Hepatocyte (in vitro differentiated cells): ENCODE measurements at regions not wholly inside any gene's neighbourhood (a gene's known extent, or its start where the extent isn't known, plus 50 kb on each side); places are given as distances from the start of the nearest gene placed in this dataset.

Experiments
- DNase-seq: peaks from one replicate; pipeline ENCODE4 v3.0.0-alpha.2; 2016; ENCODE audit warnings: low spot score
- H2AFZ ChIP-seq: fragments of 200-600 bp; sonication (generic); 2 replicates; pipeline ENCODE4 v1.6.0; 2016; ENCODE audit warnings: antibody characterized with exemption, mild to moderate bottlenecking
- H3K27ac ChIP-seq: fragments of 200-600 bp; sonication (generic); 2 replicates; pipeline ENCODE4 v1.5.1; 2016; ENCODE audit warnings: mild to moderate bottlenecking
- H3K27me3 ChIP-seq: fragments of 200-600 bp; sonication (generic); 2 replicates; pipeline ENCODE4 v1.6.1; 2016
- H3K36me3 ChIP-seq: fragments of 200-600 bp; sonication (generic); replicated peaks from 2 replicates; pipeline ENCODE4 v1.5.1; 2016; ENCODE audit warnings: low read depth; ENCODE audit not compliant: insufficient read depth
- H3K4me1 ChIP-seq: fragments of 200-600 bp; sonication (generic); 2 replicates; pipeline ENCODE4 v1.5.1; 2016; ENCODE audit warnings: mild to moderate bottlenecking, moderate library complexity; ENCODE audit not compliant: insufficient read depth
- H3K4me2 ChIP-seq: fragments of 200-600 bp; sonication (generic); 2 replicates; pipeline ENCODE4 v1.6.0; 2016
- H3K4me3 ChIP-seq: fragments of 200-600 bp; sonication (generic); 2 replicates; pipeline ENCODE4 v1.5.1; 2016; ENCODE audit warnings: mild to moderate bottlenecking
- H3K79me2 ChIP-seq: fragments of 200-600 bp; sonication (generic); 2 replicates; pipeline ENCODE4 v1.6.0; 2017; ENCODE audit warnings: mild to moderate bottlenecking
- H3K9me2 ChIP-seq: fragments of 200-600 bp; sonication (generic); replicated peaks from 2 replicates; pipeline ENCODE4 v1.6.0; 2017; ENCODE audit warnings: mild to moderate bottlenecking; ENCODE audit not compliant: insufficient read depth
- H3K9me3 ChIP-seq: fragments of 200-600 bp; sonication (generic); 2 replicates; pipeline ENCODE4 v1.5.1; 2016; ENCODE audit warnings: low read depth, mild to moderate bottlenecking
- H4K20me1 ChIP-seq: fragments of 200-600 bp; sonication (generic); 2 replicates; pipeline ENCODE4 v1.6.0; 2016; ENCODE audit warnings: mild to moderate bottlenecking; ENCODE audit not compliant: insufficient read depth, poor library complexity, severe bottlenecking
- CTCF ChIP-seq: fragments of 200-600 bp; sonication (generic); IDR thresholded peaks from 2 replicates; pipeline ENCODE4 v1.5.1; 2016; ENCODE audit warnings: antibody characterized with exemption, mild to moderate bottlenecking; ENCODE audit not compliant: poor library complexity
- EZH2 ChIP-seq: fragments of 200-600 bp; sonication (generic); IDR thresholded peaks from 2 replicates; pipeline ENCODE4 v1.6.1; 2016; ENCODE audit warnings: antibody characterized with exemption, mild to moderate bottlenecking, borderline replicate concordance
- EZH2phosphoT487 ChIP-seq: fragments of 200-600 bp; sonication (generic); IDR thresholded peaks from one replicate; pipeline ENCODE4 v1.6.1; 2018; ENCODE audit warnings: antibody characterized with exemption, mild to moderate bottlenecking, low read depth, moderate library complexity; ENCODE audit not compliant: unreplicated experiment, severe bottlenecking
- WGBS: methylation state at CpG from one replicate; pipeline ENCODE4 v1.1.6; 2016; ENCODE audit warnings: low lambda C conversion rate; ENCODE audit errors: missing lambda C conversion rate; 5-methylcytosine and 5-hydroxymethylcytosine counted together

GRCh38 chr21:26684889-26685288 lies 111.8 kb upstream of the CYYR1 start:
- H3K27ac ChIP-seq: no peak overlapping the region
- no peaks in the 10 kb centered on the region for H3K9me2 ChIP-seq
- no peak overlapping the region for H3K4me2 ChIP-seq
- no peaks in the 10 kb centered on the region for H3K27me3 ChIP-seq
- no peaks in the 10 kb centered on the region for H3K9me3 ChIP-seq
- no peaks in the 10 kb centered on the region for H3K36me3 ChIP-seq
- WGBS: 59% methylated on average over 4 of the region's 4 CpGs
- H3K4me1 ChIP-seq: no peaks in the 10 kb centered on the region
- no peak for TF ChIP-seq EZH2
- no peak for TF ChIP-seq EZH2phosphoT487
- TF ChIP-seq CTCF: no peak
- H4K20me1 ChIP-seq: no peaks in the 10 kb centered on the region
- H2AFZ ChIP-seq: no peak overlapping the region
- no peaks in the 10 kb centered on the region for H3K79me2 ChIP-seq
- no peak overlapping the region for H3K4me3 ChIP-seq
- no peak for DNase-seq

DNA sequence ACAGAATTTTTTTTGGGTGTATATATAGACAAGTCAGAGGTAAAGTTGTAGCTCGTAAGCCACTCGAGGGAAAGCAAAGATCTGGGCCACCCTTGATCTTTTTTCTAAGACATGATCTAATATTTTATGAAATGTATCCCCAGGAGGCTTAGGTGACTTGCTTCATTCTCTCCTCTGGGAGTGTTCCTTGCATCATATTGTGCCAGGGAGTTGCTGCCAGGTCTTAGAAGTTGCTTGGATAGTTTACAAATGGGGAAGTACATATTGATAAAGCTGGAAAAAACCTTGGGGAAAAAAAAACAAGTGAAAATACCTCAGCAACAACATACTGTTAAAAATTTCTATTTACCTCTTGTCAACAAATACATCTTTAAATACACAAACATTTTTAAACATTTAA lies 110.9 kb upstream of the CYYR1 start:
- H3K27me3 ChIP-seq: no peaks in the 10 kb centered on the region
- H3K4me3 ChIP-seq: no peak overlapping the region
- no peaks in the 10 kb centered on the region for H3K4me1 ChIP-seq
- no peaks in the 10 kb centered on the region for H3K36me3 ChIP-seq
- H3K4me2 ChIP-seq: no peak overlapping the region
- no peak overlapping the region for H2AFZ ChIP-seq
- TF ChIP-seq CTCF (no peak), EZH2phosphoT487 (no peak), EZH2 (no peak)
- H3K9me3 ChIP-seq: no peaks in the 10 kb centered on the region
- H3K9me2 ChIP-seq: no peaks in the 10 kb centered on the region
- 92% methylated on average over 2 of the region's 2 CpGs for WGBS
- H3K79me2 ChIP-seq: no peaks in the 10 kb centered on the region
- no peak overlapping the region for H3K27ac ChIP-seq
- H4K20me1 ChIP-seq: no peaks in the 10 kb centered on the region
- no peak for DNase-seq

DNA sequence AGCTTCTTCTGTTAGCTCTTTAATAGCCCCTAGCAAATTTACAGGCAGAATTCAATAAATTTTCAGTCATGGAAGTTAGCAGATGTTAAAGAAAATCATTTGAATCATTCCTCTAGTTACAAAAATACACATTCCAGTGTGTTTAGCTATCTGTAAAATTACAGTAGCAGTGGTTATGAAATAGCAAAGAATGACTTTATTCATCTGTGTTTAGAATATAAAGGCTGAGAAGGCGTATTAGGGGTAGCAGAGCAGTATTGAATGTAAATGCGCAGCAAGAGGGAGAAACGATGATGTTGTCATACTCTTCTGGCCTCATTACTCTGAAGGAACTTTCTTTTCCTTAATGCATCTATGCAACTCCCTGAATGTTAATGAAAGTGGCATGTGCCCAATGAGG lies 106.2 kb upstream of the CYYR1 start:
- H3K27ac ChIP-seq: no peak overlapping the region
- H4K20me1 ChIP-seq: no peaks in the 10 kb centered on the region
- no peak overlapping the region for H2AFZ ChIP-seq
- H3K4me3 ChIP-seq: no peak overlapping the region
- TF ChIP-seq EZH2 (no peak), CTCF (no peak), EZH2phosphoT487 (no peak)
- H3K4me1 ChIP-seq: no peaks in the 10 kb centered on the region
- no peaks in the 10 kb centered on the region for H3K27me3 ChIP-seq
- DNase-seq: no peak
- H3K9me2 ChIP-seq: no peaks in the 10 kb centered on the region
- no peaks in the 10 kb centered on the region for H3K79me2 ChIP-seq
- no peaks in the 10 kb centered on the region for H3K9me3 ChIP-seq
- no peak overlapping the region for H3K4me2 ChIP-seq
- WGBS: 86% methylated on average over 3 of the region's 3 CpGs
- no peaks in the 10 kb centered on the region for H3K36me3 ChIP-seq

DNA sequence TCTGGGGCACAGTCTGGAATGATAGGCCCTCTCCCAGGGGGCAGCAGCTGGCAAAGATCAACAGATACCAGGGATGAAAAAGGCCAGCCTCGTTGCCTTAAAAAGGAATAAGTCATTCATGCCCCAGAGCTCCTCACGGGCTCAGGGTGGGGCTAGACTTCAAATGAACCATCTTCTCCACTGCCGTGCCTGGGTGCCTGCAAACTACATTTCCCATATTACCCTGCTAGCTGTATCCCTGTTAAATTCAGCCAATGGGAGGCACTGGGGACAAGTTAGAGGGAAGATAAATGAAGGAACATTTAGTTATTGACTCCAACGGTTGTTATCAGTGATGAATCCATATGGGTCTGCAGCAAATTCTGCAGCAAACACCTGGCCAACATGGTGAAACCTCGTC lies 101.2 kb upstream of the CYYR1 start:
- Histone ChIP-seq H3K4me2 (no peak overlapping the region), H3K36me3 (no peaks in the 10 kb centered on the region), H3K9me2 (no peaks in the 10 kb centered on the region), H3K4me3 (no peak overlapping the region), H3K9me3 (no peaks in the 10 kb centered on the region), H3K79me2 (no peaks in the 10 kb centered on the region), H4K20me1 (no peaks in the 10 kb centered on the region), H3K27ac (no peak overlapping the region), H2AFZ (no peak overlapping the region), H3K4me1 (no peaks in the 10 kb centered on the region), H3K27me3 (no peaks in the 10 kb centered on the region)
- 70% methylated on average over 5 of the region's 5 CpGs for WGBS
- no peak for DNase-seq
- TF ChIP-seq EZH2 (no peak), CTCF (no peak), EZH2phosphoT487 (no peak)
